LoVo (cell line): ENCODE measurements at regions not wholly inside any gene's neighbourhood (a gene's known extent, or its start where the extent isn't known, plus 50 kb on each side); places are given as distances from the start of the nearest gene placed in this dataset.

Experiments used
- DNase-seq: peaks from one replicate; pipeline ENCODE4 v3.0.0-alpha.2; 2016; ENCODE audit warnings: low spot score

DNA sequence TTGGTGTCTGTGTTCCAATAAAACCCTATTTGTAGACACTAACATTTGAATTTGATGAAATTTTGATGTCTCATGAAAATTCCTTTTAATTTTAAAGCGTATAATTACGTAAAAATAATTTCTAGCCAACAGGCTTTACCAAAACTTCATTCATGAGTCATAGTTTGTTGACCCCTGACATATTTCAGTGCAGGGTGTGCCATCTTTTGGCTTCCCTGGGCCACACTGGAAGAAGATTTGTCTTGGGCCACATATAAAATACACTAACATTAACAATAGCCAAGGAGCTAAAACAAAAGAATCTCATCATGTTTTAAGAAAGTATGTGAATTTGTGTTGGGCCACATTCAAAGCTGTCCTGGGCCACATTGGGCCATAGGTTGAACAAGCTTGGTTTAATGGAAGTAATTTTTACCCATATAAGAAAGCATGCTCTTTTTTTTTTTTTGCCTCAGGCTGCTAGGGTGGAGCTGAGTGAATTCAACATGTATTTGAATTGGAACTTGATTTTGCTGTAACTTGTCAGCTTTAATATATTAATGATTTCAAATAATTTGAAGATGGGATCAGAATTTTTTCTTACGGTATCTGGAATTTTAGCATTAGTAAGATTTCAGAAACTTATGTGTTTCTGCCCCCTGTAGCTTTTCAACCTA, 267.7 kb upstream of the RGS18 start:
- no peak for DNase-seq

- DNase-seq = no peak
Observed at GRCh38 chr1:191892716-191893115, 265.5 kb upstream of the RGS18 start.

GRCh38 chr1:191895049-191895448, 263.2 kb upstream of the RGS18 start:
- DNase-seq = no peak

- no peak for DNase-seq
Observed at GRCh38 chr1:191895462-191896058, 262.7 kb upstream of the RGS18 start.

GRCh38 chr1:191897134-191897533, 261.1 kb upstream of the RGS18 start:
- no peak for DNase-seq

GRCh38 chr1:191901651-191902050, 256.6 kb upstream of the RGS18 start:
- DNase-seq = no peak

DNA sequence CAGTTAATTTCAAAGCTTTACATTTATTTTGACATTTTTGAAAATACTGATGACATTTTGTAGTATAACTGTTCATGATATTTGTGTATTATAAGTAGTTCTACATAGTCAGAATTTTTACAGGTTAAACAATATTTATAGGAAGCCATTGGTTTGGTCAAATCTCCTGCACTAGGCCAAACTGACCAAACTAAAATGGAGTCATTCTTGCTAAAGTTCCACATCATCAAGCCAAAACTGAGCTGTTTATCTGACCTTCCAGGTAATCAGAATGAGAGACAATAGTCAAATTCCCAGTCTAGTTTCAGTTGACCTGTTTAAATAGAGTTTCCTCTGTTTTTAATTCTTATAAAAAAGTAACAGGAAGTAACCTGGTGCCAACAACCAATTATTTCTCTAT, 253.3 kb upstream of the RGS18 start:
- DNase-seq = no peak

DNA sequence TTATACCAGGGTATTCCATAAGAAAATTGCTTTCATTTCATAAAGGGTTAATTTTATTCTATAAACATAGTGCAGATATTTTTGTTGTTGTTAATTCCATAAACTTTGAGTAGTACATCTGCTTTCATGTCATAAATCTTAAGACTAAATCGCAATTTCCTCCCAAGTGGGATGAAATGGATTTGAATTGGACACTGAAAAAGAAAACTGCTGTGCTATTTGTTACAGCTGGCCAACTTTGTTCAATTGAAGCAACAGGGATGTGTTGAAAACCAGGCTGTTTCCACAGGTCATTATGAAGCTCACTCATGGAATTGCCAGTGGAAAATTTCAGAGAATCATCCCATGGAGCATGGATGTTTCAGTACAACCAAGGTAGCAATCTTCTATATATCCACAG, 252.5 kb upstream of the RGS18 start:
- no peak for DNase-seq

DNA sequence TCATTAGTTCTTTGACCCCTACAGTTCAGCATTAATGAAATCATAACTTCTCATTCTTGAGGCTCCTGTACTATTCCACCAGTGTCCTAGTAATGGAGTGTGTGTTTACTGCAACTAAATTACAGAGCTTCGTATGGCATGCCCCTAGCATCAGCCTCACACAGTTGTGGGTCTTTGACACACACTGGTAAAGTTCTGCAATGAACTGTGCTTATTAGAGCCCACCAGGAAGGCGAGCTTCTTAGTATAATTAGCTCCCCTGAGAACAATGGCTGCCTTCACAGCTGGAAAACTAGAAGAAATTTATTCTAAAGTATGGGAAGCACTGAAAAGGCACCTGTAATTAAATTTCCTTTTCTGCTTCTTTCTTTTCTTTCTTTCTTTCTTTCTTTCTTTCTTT, 251.1 kb upstream of the RGS18 start:
- DNase-seq = no peak

GRCh38 chr1:191910245-191910644, 248.0 kb upstream of the RGS18 start:
- no peak for DNase-seq

DNA sequence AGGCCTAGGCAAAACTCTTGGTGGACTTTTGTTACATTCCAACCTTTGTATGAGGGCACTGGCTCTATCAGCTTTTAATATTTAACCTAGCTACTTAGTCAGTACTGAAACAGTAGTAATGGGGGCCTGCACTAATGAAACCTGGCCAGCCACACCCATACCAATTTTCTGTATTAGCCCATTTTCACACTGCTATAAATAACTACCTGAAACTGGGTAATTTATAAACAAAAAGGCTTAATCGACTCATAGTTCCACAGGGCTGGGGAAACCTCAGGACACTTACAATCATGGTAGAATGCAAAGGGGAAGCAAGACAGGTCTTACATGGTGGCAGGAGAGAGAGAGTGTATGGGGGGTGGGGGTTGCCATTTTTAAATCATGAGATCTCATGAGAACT, 245.7 kb upstream of the RGS18 start:
- no peak for DNase-seq

- DNase-seq = no peak
Observed at GRCh38 chr1:191913260-191913977, 244.8 kb upstream of the RGS18 start.

DNA sequence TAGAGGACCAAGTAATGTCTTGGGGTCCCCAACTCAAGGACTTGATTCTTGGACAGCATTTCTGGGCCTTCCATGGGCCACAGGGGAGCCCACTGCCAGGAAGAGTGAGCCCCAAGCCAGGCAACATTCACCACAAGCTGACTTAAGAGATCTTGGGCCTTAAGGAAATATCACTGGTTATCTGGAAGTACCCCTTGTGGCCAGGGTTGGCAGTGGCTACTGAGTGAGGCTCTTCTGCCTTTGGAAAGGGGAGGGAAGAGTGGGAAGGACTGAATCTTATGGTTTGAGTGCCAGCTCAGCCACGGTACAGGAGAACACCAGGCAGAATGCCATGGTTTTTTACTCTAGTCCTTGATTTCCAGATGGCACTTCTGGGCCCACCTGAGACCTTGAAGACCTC, 228.9 kb upstream of the RGS18 start:
- DNase-seq = no peak

- DNase-seq = no peak
Observed at GRCh38 chr1:191943684-191944083, 214.6 kb upstream of the RGS18 start.

- DNase-seq = no peak
Observed at GRCh38 chr1:191953526-191953925, 204.7 kb upstream of the RGS18 start.

DNA sequence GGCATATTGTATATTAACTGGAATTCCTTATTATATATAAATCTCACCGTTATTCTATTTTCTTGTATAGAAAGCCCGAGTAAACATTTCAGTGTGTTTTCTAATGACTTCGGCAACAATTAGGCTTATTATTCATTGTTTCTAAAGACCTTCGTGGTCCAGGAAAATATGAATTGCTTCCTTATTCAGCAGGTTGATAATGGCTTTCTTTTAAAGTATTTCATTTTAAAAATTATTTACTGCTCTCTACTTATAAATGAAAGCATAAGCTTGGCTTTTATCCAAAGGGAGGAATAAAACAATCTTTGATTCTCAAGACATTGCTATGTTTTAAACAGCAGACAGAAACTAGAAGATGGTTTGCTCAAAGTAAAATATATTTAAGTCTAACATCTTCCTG, 198.4 kb upstream of the RGS18 start:
- no peak for DNase-seq

- DNase-seq = no peak
Observed at GRCh38 chr1:191963286-191963685, 195.0 kb upstream of the RGS18 start.

DNA sequence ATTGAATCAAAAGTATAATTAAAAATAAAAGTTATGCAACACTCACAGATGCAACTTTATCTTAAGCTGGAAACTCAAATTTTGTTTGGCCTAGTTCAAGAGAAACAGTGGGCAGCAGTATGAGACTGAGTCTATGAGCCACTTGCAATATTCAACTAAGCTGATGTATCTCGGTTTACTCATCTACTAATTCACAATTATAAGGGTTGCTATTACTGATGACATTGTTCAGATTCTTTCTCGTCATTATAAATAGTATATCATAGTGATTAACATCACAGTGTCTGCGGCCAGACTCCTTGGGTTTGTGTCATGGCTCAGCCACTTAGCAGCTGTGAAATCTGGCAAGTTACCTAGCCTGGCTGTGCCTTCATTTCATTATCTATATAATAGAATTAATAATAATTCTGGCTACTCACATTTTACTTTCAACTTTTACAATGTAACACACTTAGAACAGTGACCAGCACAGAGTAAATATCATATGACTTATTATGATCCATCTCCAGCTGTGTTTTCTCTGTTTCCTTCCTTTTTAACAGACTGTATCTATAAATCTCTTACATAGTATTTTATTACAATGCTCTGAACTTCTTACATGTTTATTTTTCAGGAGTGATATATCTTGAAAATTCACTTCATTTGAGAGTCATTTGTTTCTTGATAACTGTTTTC, 194.3 kb upstream of the RGS18 start:
- no peak for DNase-seq

DNA sequence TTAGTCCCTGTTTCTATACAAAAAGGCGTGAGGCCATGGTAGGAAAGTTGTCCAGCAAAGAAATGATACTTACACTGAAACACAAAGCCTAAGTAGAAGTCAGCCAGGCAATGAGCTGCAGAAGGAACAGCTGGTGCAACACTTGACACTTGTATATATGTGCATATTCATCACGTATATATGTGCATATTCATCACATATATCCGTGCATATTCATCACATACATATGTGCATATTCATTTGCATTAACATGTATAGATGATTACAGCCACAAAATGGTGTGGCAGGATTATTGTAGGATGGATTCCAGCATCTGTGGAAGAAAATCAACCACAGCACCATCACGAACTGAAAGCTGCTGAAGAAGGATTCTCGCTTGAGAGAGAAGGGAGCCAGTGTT, 189.0 kb upstream of the RGS18 start:
- DNase-seq = no peak

- no peak for DNase-seq
Observed at GRCh38 chr1:191970116-191970515, 188.1 kb upstream of the RGS18 start.

GRCh38 chr1:191971447-191971846, 186.8 kb upstream of the RGS18 start:
- no peak for DNase-seq

- DNase-seq = no peak
Observed at GRCh38 chr1:191974004-191974403, 184.3 kb upstream of the RGS18 start.

GRCh38 chr1:191977874-191978506, 180.3 kb upstream of the RGS18 start:
- DNase-seq = no peak
